Prostate gland (tissue), 2 donors: ENCODE measurements at regions not wholly inside any gene's neighbourhood (a gene's known extent, or its start where the extent isn't known, plus 50 kb on each side); places are given as distances from the start of the nearest gene placed in this dataset.

Experiments
- CTCF ChIP-seq, 4 experiments: fragments of 200-600 bp in 2 of 4; fragments of 450-650 bp in 2 of 4; sonication (generic) in 2 of 4; IDR thresholded peaks; 1 replicate in 3 of 4; 2 replicates in 1 of 4; pipeline ENCODE4 v1.5.1; 2016 to 2019; ENCODE audit warnings: antibody characterized with exemption in 4 of 4, mild to moderate bottlenecking in 2 of 4, moderate library complexity in 2 of 4
- POLR2A ChIP-seq: fragments of 450-650 bp; IDR thresholded peaks from one replicate; pipeline ENCODE4 v1.6.1; 2016; ENCODE audit warnings: antibody characterized with exemption, mild to moderate bottlenecking
- POLR2AphosphoS5 ChIP-seq: sonication (generic); formaldehyde crosslinking; IDR thresholded peaks from one replicate; pipeline ENCODE4 v1.6.1; 2017; ENCODE audit warnings: antibody characterized with exemption

GRCh38 chr3:25283613-25284012, 144.4 kb upstream of the RARB start:
- TF ChIP-seq CTCF (IDR thresholded peaks at IDR 0.05) (no peak), POLR2A (no peak), POLR2AphosphoS5 (no peak)
